ENCODE measurements at regions not wholly inside any gene's neighbourhood (a gene's known extent, or its start where the extent isn't known, plus 50 kb on each side); places are given as distances from the start of the nearest gene placed in this dataset.
A peak's percentile ranks its signal among the peaks of the same experiment; 100 is the strongest.

- TF ChIP-seq CTCF (IDR thresholded peaks at IDR 0.05; ENCODE audit: insufficient read depth, low read length, poor library complexity, severe bottlenecking) = no peak
- no peak for DNase-seq (ENCODE audit: low read depth)
- no peaks in the 10 kb centered on the region for H3K36me3 ChIP-seq (ENCODE audit: control insufficient read depth, insufficient read depth, low read length)
- H3K27me3 ChIP-seq (ENCODE audit: control insufficient read depth, insufficient read depth, low read length) = no peaks in the 10 kb centered on the region
- H3K4me3 ChIP-seq (ENCODE audit: low read depth, low read length) = no peak overlapping the region
Measured at GRCh38 chr12:24759155-24759554, 189.7 kb downstream of the BCAT1 start.

GRCh38 chr12:24756479-24757024 is 192.3 kb downstream of the BCAT1 start:
- Histone ChIP-seq H3K4me3 (ENCODE audit: low read depth, low read length) (no peak overlapping the region), H3K36me3 (ENCODE audit: control insufficient read depth, insufficient read depth, low read length) (no peaks in the 10 kb centered on the region), H3K27me3 (ENCODE audit: control insufficient read depth, insufficient read depth, low read length) (no peaks in the 10 kb centered on the region)
- DNase-seq (ENCODE audit: low read depth) = no peak
- no peak for TF ChIP-seq CTCF (IDR thresholded peaks at IDR 0.05; ENCODE audit: insufficient read depth, low read length, poor library complexity, severe bottlenecking)

GRCh38 chr12:24754690-24755638 is 193.9 kb downstream of the BCAT1 start:
- Histone ChIP-seq H3K36me3 (ENCODE audit: control insufficient read depth, insufficient read depth, low read length) (no peaks in the 10 kb centered on the region), H3K27me3 (ENCODE audit: control insufficient read depth, insufficient read depth, low read length) (no peaks in the 10 kb centered on the region), H3K4me3 (ENCODE audit: low read depth, low read length) (no peak overlapping the region)
- TF ChIP-seq CTCF (IDR thresholded peaks at IDR 0.05; ENCODE audit: insufficient read depth, low read length, poor library complexity, severe bottlenecking) = no peak
- DNase-seq (ENCODE audit: low read depth) = peak; percentile 77

- H3K4me3 ChIP-seq (ENCODE audit: low read depth, low read length) = no peak overlapping the region
- H3K27me3 ChIP-seq (ENCODE audit: control insufficient read depth, insufficient read depth, low read length) = no peaks in the 10 kb centered on the region
- no peak for DNase-seq (ENCODE audit: low read depth)
- H3K36me3 ChIP-seq (ENCODE audit: control insufficient read depth, insufficient read depth, low read length) = no peaks in the 10 kb centered on the region
- no peak for TF ChIP-seq CTCF (IDR thresholded peaks at IDR 0.05; ENCODE audit: insufficient read depth, low read length, poor library complexity, severe bottlenecking)
Measured at GRCh38 chr12:24752763-24753462, 196.0 kb downstream of the BCAT1 start.

- TF ChIP-seq CTCF (IDR thresholded peaks at IDR 0.05; ENCODE audit: insufficient read depth, low read length, poor library complexity, severe bottlenecking) = no peak
- no peaks in the 10 kb centered on the region for H3K36me3 ChIP-seq (ENCODE audit: control insufficient read depth, insufficient read depth, low read length)
- no peaks in the 10 kb centered on the region for H3K27me3 ChIP-seq (ENCODE audit: control insufficient read depth, insufficient read depth, low read length)
- no peak overlapping the region for H3K4me3 ChIP-seq (ENCODE audit: low read depth, low read length)
- no peak for DNase-seq (ENCODE audit: low read depth)
Measured at GRCh38 chr12:24751181-24751580, 197.7 kb downstream of the BCAT1 start.

Data from kidney epithelial cell (primary cell).